Ectodermal cell (in vitro differentiated cells): ENCODE measurements at regions not wholly inside any gene's neighbourhood (a gene's known extent, or its start where the extent isn't known, plus 50 kb on each side); places are given as distances from the start of the nearest gene placed in this dataset.

ENCODE experiments used
- H3K27ac ChIP-seq: 2 replicates; pipeline ENCODE4 v1.7.0; 2013; ENCODE audit warnings: mild to moderate bottlenecking, low read depth, low read length; ENCODE audit not compliant: insufficient read depth, poor library complexity, severe bottlenecking
- H3K27me3 ChIP-seq: 2 replicates; pipeline ENCODE4 v1.7.0; 2013; ENCODE audit warnings: mild to moderate bottlenecking, low read length; ENCODE audit not compliant: insufficient read depth, control insufficient read depth, poor library complexity, severe bottlenecking
- H3K36me3 ChIP-seq: one replicate; pipeline ENCODE4 v1.7.0; 2013; ENCODE audit warnings: low read length; ENCODE audit not compliant: control insufficient read depth, insufficient read depth
- H3K4me1 ChIP-seq: one replicate; pipeline ENCODE4 v1.7.0; 2013; ENCODE audit warnings: low read length; ENCODE audit not compliant: control insufficient read depth, insufficient read depth
- H3K4me3 ChIP-seq: 2 replicates; pipeline ENCODE4 v1.7.0; 2013; ENCODE audit warnings: low read depth, low read length, control low read depth; ENCODE audit not compliant: insufficient read depth
- H3K9me3 ChIP-seq: 2 replicates; pipeline ENCODE4 v1.7.0; 2013; ENCODE audit warnings: mild to moderate bottlenecking, low read length, moderate library complexity; ENCODE audit not compliant: control insufficient read depth
- WGBS, 2 experiments: methylation state at CpG; one replicate each; pipeline ENCODE4 v1.1.7; 2013; ENCODE audit warnings: missing lambda C conversion rate in 2 of 2; 5-methylcytosine and 5-hydroxymethylcytosine counted together

DNA sequence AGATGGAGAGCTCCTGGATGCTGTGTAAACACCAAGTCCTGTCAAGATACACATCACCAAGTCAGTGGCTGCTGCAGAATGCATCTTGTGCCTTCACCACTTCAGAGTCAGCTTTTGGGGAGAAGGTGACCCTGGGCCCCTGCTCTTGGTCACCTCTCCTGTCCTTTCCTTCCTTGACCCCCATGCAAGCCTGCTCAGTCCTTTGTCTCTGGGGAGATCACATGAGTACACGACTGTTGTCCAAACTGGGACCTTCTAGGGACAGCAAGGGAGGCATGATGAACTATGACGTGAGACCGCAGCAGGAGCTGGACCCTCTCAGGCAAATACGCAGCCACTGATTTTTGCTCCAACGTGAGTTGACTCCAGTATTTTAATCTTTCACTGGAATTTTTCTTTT, 706.9 kb upstream of the ID2 start:
- no peak overlapping the region for H3K27ac ChIP-seq
- no peak overlapping the region for H3K4me3 ChIP-seq
- no peaks in the 10 kb centered on the region for H3K4me1 ChIP-seq
- no peaks in the 10 kb centered on the region for H3K36me3 ChIP-seq
- WGBS, 2 experiments = 94 to 97% methylated on average over 4 to 5 of the region's 5 CpGs
- no peaks in the 10 kb centered on the region for H3K27me3 ChIP-seq
- no peaks in the 10 kb centered on the region for H3K9me3 ChIP-seq

DNA sequence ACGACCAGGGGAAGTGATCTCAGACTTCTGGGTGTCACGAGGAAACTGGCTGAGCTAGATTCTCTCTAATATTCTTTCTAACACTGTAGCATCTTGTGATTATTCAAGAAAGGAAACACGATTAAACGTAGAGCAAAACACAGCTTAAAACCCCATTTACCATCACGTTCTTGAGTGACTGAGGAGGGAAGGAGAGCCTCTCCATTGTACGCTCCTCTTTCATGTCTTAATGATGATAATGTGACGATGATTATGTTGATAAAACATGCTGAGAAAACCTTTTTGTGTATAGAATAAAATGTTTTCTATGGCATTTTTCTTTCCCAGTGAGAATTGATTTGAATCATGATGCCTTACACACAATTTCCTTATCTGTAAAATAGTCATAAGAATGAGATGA, 705.6 kb upstream of the ID2 start:
- no peaks in the 10 kb centered on the region for H3K27me3 ChIP-seq
- H3K4me1 ChIP-seq = no peaks in the 10 kb centered on the region
- H3K9me3 ChIP-seq = no peaks in the 10 kb centered on the region
- no peak overlapping the region for H3K27ac ChIP-seq
- WGBS, 2 experiments = 92 to 94% methylated on average over 7 of the region's 7 CpGs
- H3K36me3 ChIP-seq = no peaks in the 10 kb centered on the region
- H3K4me3 ChIP-seq = no peak overlapping the region

DNA sequence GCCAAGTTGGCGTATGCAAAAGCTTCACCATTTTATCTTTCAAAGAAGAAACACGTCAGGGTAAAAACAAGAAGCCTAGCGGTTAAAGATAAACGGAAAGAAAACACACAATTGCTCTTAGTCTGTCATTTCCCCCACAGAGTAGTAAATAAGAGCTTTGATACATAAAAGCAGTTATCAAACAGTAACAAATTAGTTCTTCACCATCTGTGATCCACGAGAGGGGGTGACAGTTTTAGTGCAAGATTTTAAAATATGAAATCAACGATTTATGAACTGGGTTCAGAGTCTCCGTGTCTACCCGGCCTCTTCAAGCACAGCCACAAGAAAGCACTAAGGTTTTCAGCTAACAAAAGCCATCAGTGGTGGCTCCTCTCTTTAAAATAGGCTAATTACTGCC, 703.9 kb upstream of the ID2 start:
- no peaks in the 10 kb centered on the region for H3K9me3 ChIP-seq
- H3K4me1 ChIP-seq = no peaks in the 10 kb centered on the region
- H3K36me3 ChIP-seq = no peaks in the 10 kb centered on the region
- H3K27ac ChIP-seq = no peak overlapping the region
- no peak overlapping the region for H3K4me3 ChIP-seq
- 79 to 84% methylated on average over 7 to 8 of the region's 8 CpGs for WGBS, 2 experiments
- H3K27me3 ChIP-seq = no peaks in the 10 kb centered on the region

DNA sequence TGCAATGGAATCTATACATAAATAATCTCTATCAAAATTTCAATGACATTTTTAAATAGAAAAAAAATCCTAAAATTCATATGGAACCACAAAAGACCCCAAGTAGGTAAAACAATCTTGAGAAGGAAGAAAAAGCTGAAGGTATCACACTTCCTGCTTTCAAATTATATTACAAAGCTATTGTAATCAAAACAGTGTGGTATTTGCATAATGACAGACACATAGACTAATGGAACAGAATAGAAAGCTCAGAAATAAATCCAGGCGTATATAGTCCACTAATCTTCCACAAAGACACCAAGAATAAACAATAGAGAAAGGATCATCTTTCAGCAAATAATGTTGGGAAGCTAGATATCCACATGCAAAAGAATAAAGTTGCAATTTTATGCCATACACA, 699.8 kb upstream of the ID2 start:
- no peak overlapping the region for H3K4me3 ChIP-seq
- H3K9me3 ChIP-seq = no peaks in the 10 kb centered on the region
- H3K27ac ChIP-seq = no peak overlapping the region
- no peaks in the 10 kb centered on the region for H3K27me3 ChIP-seq
- 93 to 100% methylated on average over 1 of the region's 1 CpG for WGBS, 2 experiments
- no peaks in the 10 kb centered on the region for H3K4me1 ChIP-seq
- H3K36me3 ChIP-seq = no peaks in the 10 kb centered on the region

DNA sequence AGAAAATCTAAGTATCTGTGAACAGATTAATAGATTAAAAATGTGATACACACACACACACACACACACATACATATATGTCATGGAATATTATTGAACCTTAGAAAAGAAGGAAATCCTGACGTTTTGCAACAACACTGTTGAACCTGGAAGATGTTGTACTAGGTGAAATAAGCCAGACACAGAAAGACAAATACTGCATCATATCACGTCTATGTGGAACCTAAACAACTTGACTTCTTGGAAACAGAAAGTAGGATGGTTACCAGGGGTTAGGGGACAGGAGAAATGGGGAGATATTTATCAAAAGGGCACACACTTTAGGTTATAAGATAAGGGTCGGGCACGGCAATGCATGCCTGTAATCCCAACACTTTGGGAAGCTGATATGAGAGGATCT, 698.4 kb upstream of the ID2 start:
- Histone ChIP-seq H3K36me3 (no peaks in the 10 kb centered on the region), H3K4me3 (no peak overlapping the region), H3K4me1 (no peaks in the 10 kb centered on the region), H3K27ac (no peak overlapping the region), H3K9me3 (no peaks in the 10 kb centered on the region), H3K27me3 (no peaks in the 10 kb centered on the region)
- WGBS, 2 experiments = 96 to 100% methylated on average over 3 to 4 of the region's 4 CpGs

DNA sequence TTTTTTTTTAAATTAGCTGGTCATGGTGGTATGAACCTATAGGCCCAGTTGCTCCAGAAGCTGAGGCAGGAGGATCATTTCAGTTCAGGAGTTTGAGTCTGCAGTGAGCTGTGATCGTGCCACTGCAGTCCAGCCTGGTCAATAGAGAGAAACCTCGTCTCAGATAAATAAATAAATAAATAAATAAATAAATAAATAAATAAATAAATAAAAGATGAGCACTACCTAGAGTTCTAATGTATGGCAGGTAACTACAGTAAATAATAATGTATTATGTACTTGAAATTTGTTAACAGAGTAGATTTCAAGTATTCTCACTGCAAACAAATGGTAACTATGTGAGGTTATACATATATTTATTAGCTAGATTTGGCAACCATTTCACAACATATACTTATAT, 697.9 kb upstream of the ID2 start:
- no peaks in the 10 kb centered on the region for H3K36me3 ChIP-seq
- H3K9me3 ChIP-seq = no peaks in the 10 kb centered on the region
- H3K4me1 ChIP-seq = no peaks in the 10 kb centered on the region
- WGBS, 2 experiments = 89% methylated on average over 1 of the region's 2 CpGs; no CpG with 5 or more reads in 1 of the 2 experiments
- no peak overlapping the region for H3K27ac ChIP-seq
- H3K4me3 ChIP-seq = no peak overlapping the region
- no peaks in the 10 kb centered on the region for H3K27me3 ChIP-seq

DNA sequence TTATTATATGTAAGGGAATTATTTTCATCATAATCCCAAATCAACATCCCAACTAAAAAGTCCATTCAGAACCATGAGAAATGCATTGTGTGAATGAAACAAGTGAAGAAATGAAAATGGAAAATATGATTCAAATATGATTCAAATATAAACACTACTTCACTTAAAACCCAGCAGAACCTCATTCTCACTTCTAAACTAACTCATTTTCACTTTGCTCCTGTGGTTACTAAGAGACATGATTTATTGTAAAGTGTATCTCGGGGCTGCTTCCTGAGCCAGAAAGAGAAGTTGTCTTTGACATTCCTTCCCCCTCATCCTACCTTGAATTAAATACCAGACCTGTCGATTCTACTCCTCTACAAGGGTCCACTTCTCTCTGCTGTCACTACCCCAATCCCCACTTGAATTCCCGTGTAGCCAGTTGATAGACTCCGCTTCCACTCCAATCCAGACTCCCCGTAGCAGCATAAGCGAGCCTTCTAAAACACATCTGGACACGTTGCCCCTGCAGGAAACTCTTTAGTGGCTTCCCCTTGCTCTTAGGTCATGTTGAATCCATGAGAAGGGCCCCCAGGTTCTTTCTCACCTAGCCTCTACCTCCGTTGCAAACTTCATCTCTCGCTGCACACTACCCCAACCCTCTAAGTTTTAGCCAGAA, 697.0 kb upstream of the ID2 start:
- Histone ChIP-seq H3K27ac (no peak overlapping the region), H3K36me3 (no peaks in the 10 kb centered on the region), H3K27me3 (no peaks in the 10 kb centered on the region), H3K9me3 (no peaks in the 10 kb centered on the region), H3K4me1 (no peaks in the 10 kb centered on the region), H3K4me3 (no peak overlapping the region)
- WGBS, 2 experiments = 93 to 95% methylated on average over 9 of the region's 9 CpGs

DNA sequence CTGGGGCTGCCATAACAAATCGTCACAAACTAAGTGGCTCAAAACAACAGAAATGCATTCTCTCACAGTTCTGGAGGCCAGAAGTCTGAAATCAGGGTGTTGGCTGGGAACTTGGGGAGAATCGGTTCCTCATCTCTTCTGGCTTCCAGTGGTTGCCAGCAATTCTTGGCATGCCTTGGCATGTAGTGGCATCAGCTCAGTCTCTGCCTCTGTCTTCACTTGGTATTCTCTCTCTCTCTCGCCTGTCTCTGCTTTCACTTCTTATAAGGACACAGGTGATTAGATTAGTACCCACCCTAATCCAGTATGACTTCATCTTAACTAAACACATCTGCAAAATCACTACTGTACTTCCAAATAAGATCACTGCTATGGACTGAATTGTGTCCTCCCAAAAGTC, 695.4 kb upstream of the ID2 start:
- Histone ChIP-seq H3K36me3 (no peaks in the 10 kb centered on the region), H3K9me3 (no peaks in the 10 kb centered on the region), H3K4me3 (no peak overlapping the region), H3K4me1 (no peaks in the 10 kb centered on the region), H3K27me3 (no peaks in the 10 kb centered on the region), H3K27ac (no peak overlapping the region)
- 92 to 93% methylated on average over 3 of the region's 3 CpGs for WGBS, 2 experiments

DNA sequence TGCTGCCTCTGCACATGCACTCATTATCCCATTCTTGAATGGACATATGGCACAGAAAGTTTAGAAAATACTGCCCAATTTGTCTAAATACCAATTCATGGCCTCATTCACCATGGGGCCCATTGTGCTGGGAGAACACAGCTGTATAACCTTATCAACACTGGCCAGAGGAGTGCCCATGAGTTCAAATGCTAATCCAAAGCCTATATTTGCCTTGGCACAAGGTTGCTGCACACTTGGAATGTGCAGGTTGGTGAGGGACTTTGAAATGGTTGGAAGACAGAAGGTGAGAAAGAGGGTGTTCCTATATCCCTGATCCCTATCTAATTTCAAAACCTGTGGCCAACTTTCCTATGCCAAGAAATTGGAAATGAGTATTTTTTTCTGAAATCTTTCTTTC, 693.9 kb upstream of the ID2 start:
- Histone ChIP-seq H3K36me3 (no peaks in the 10 kb centered on the region), H3K27ac (no peak overlapping the region), H3K27me3 (no peaks in the 10 kb centered on the region), H3K4me1 (no peaks in the 10 kb centered on the region), H3K9me3 (no peaks in the 10 kb centered on the region), H3K4me3 (no peak overlapping the region)

DNA sequence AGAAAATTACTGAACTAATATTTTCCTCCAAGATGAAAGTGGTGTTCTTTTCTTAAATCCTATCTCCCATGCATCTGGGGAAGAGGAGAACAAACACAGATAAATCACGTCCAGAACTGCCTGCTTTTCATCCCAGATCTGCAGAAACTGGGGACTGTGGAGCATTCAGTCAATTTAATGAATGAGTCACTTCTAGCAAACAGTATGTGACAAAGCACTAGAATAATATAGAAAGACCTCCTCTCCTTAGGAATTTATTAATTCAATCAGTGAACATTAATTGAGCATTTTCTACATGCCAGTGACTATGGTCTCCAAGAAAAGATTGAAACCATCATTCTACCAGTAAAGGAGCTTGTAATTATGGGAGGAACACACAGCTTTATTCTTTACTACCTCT, 693.4 kb upstream of the ID2 start:
- Histone ChIP-seq H3K4me3 (no peak overlapping the region), H3K4me1 (no peaks in the 10 kb centered on the region), H3K27me3 (no peaks in the 10 kb centered on the region), H3K9me3 (no peaks in the 10 kb centered on the region), H3K27ac (no peak overlapping the region), H3K36me3 (no peaks in the 10 kb centered on the region)
- 92 to 96% methylated on average over 1 of the region's 1 CpG for WGBS, 2 experiments

DNA sequence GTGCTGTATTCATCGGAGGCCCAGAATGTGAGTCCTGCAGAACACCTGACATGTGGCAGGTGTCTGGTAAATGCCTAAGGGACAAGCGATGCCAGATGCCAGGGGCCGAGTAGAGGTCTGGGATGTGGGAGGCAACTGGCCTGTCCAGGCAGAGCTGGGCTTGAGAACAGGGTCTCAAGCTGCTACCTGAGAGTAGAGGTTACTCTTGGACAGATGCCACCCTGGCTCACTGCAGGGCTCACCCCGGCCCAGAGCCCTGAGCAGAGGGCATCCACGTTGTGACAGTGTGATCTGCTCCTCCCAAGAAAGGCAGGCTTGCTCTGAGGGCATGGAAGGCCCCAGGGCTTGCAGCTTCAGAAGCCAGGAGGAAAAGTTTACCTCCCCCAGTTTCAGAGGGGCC, 692.0 kb upstream of the ID2 start:
- Histone ChIP-seq H3K27ac (no peak overlapping the region), H3K27me3 (no peaks in the 10 kb centered on the region), H3K36me3 (no peaks in the 10 kb centered on the region), H3K9me3 (no peaks in the 10 kb centered on the region), H3K4me1 (no peaks in the 10 kb centered on the region), H3K4me3 (no peak overlapping the region)
- 93% methylated on average over 5 of the region's 5 CpGs for WGBS, 2 experiments
